Osteoblast (primary cell): ENCODE measurements at regions not wholly inside any gene's neighbourhood (a gene's known extent, or its start where the extent isn't known, plus 50 kb on each side); places are given as distances from the start of the nearest gene placed in this dataset.

ENCODE experiments used
- DNase-seq: peaks from one replicate; pipeline ENCODE4 v3.0.0; 2011; ENCODE audit warnings: low spot score, mixed read lengths; ENCODE audit not compliant: insufficient read length; ENCODE audit errors: missing footprints
- H2AFZ ChIP-seq: 2 replicates; pipeline ENCODE4 v1.6.0; 2011; ENCODE audit warnings: mild to moderate bottlenecking, low read length
- H3K27ac ChIP-seq: 2 replicates; pipeline ENCODE4 v1.5.1; 2011; ENCODE audit warnings: mild to moderate bottlenecking, low read depth, low read length, moderate library complexity
- H3K27me3 ChIP-seq: 2 replicates; pipeline ENCODE4 v1.6.0; 2012; ENCODE audit warnings: mild to moderate bottlenecking, control low read depth, inconsistent platforms, low read length, moderate library complexity; ENCODE audit not compliant: insufficient read depth
- H3K36me3 ChIP-seq: 2 replicates; pipeline ENCODE4 v1.5.1; 2011; ENCODE audit warnings: mild to moderate bottlenecking, low read length, control low read depth, moderate library complexity; ENCODE audit not compliant: insufficient read depth
- H3K4me1 ChIP-seq: 2 replicates; pipeline ENCODE4 v1.5.1; 2011; ENCODE audit warnings: mild to moderate bottlenecking, low read length, control low read depth, moderate library complexity; ENCODE audit not compliant: insufficient read depth
- H3K4me2 ChIP-seq: 2 replicates; pipeline ENCODE4 v1.6.0; 2011; ENCODE audit warnings: mild to moderate bottlenecking, low read length; ENCODE audit not compliant: insufficient read depth
- H3K4me3 ChIP-seq: fragments of 200-600 bp; sonication (generic); 3 replicates; pipeline ENCODE4 v1.5.1; 2012; ENCODE audit warnings: mild to moderate bottlenecking, low read length, inconsistent platforms; ENCODE audit not compliant: insufficient read depth
- H3K79me2 ChIP-seq: 2 replicates; pipeline ENCODE4 v1.6.0; 2012; ENCODE audit warnings: mild to moderate bottlenecking, low read length, control low read depth, inconsistent platforms; ENCODE audit not compliant: insufficient read depth
- H3K9me3 ChIP-seq: 2 replicates; pipeline ENCODE4 v1.5.1; 2011; ENCODE audit warnings: low read depth, low read length, control low read depth
- H4K20me1 ChIP-seq: 2 replicates; pipeline ENCODE4 v1.6.0; 2012; ENCODE audit warnings: mild to moderate bottlenecking, low read length, control low read depth; ENCODE audit not compliant: insufficient read depth
- CTCF ChIP-seq: IDR thresholded peaks from 2 replicates; pipeline ENCODE4 v1.5.1; 2011; ENCODE audit warnings: mild to moderate bottlenecking, low read depth, low read length, moderate library complexity; ENCODE audit errors: extremely low read depth

GRCh38 chr6:134491477-134491876, 173.6 kb upstream of the SGK1 start:
- H3K79me2 ChIP-seq = no peaks in the 10 kb centered on the region
- H3K27me3 ChIP-seq = no peaks in the 10 kb centered on the region
- no peaks in the 10 kb centered on the region for H3K9me3 ChIP-seq
- no peak overlapping the region for H2AFZ ChIP-seq
- H3K4me2 ChIP-seq = no peak overlapping the region
- no peak overlapping the region for H3K27ac ChIP-seq
- H3K4me1 ChIP-seq = no peaks in the 10 kb centered on the region
- TF ChIP-seq CTCF = no peak
- DNase-seq = no peak
- H3K4me3 ChIP-seq = no peak overlapping the region
- no peaks in the 10 kb centered on the region for H4K20me1 ChIP-seq
- no peaks in the 10 kb centered on the region for H3K36me3 ChIP-seq

GRCh38 chr6:134482593-134483270, 164.8 kb upstream of the SGK1 start:
- Histone ChIP-seq H3K4me3 (no peak overlapping the region), H3K27me3 (no peaks in the 10 kb centered on the region), H4K20me1 (no peaks in the 10 kb centered on the region), H3K27ac (peak overlapping the region; percentile 8), H3K36me3 (no peaks in the 10 kb centered on the region), H2AFZ (peak overlapping the region; percentile 66), H3K4me1 (peaks cover 8% of the 10 kb centered on the region), H3K79me2 (no peaks in the 10 kb centered on the region), H3K4me2 (no peak overlapping the region), H3K9me3 (no peaks in the 10 kb centered on the region)
- TF ChIP-seq CTCF = no peak
- DNase-seq = no peak

- Histone ChIP-seq H3K4me1 (peaks cover 8% of the 10 kb centered on the region), H3K36me3 (no peaks in the 10 kb centered on the region), H3K27ac (no peak overlapping the region), H4K20me1 (no peaks in the 10 kb centered on the region), H3K9me3 (no peaks in the 10 kb centered on the region), H3K27me3 (no peaks in the 10 kb centered on the region), H2AFZ (no peak overlapping the region), H3K79me2 (no peaks in the 10 kb centered on the region), H3K4me2 (no peak overlapping the region), H3K4me3 (no peak overlapping the region)
- DNase-seq = no peak
- TF ChIP-seq CTCF = no peak
These were observed 164.1 kb upstream of the SGK1 start for GRCh38 chr6:134481966-134482365.

- Histone ChIP-seq H3K27me3 (no peaks in the 10 kb centered on the region), H3K4me2 (no peak overlapping the region), H3K27ac (no peak overlapping the region), H4K20me1 (no peaks in the 10 kb centered on the region), H3K36me3 (no peaks in the 10 kb centered on the region), H3K4me3 (no peak overlapping the region), H3K79me2 (no peaks in the 10 kb centered on the region), H2AFZ (no peak overlapping the region), H3K9me3 (no peaks in the 10 kb centered on the region), H3K4me1 (peaks cover 8% of the 10 kb centered on the region)
- TF ChIP-seq CTCF = no peak
- no peak for DNase-seq
These were observed 162.7 kb upstream of the SGK1 start for GRCh38 chr6:134480593-134480992.
